ENCODE measurements at regions not wholly inside any gene's neighbourhood (a gene's known extent, or its start where the extent isn't known, plus 50 kb on each side); places are given as distances from the start of the nearest gene placed in this dataset.

GRCh38 chr17:68097161-68097805 is 61.7 kb downstream of the KPNA2 start:
- TF ChIP-seq GATA2 (IDR thresholded peaks at IDR 0.05; ENCODE audit: low read depth, low read length), result no peak
- no peak for TF ChIP-seq GATA3 (IDR thresholded peaks at IDR 0.05; ENCODE audit: low read depth, low read length)

Measured in SH-SY5Y (cell line).